A673 (cell line): ENCODE measurements at regions not wholly inside any gene's neighbourhood (a gene's known extent, or its start where the extent isn't known, plus 50 kb on each side); places are given as distances from the start of the nearest gene placed in this dataset.

Source experiments
- EZH2 ChIP-seq: fragments of 200-600 bp; sonication (generic); IDR thresholded peaks from 2 replicates; pipeline ENCODE4 v1.6.1; 2017; ENCODE audit warnings: borderline replicate concordance, low read depth, mild to moderate bottlenecking, mixed read lengths, antibody characterized with exemption, low read length; ENCODE audit not compliant: poor library complexity, severe bottlenecking
- TF ChIP-seq, protein P1 (sequence below): fragments of 300-800, 200-600 bp; sonication (generic); conservative IDR thresholded peaks from 2 replicates; pipeline ENCODE4 v1.5.1; 2017; ENCODE audit warnings: low read depth, mild to moderate bottlenecking, antibody characterized with exemption, low read length, moderate library complexity, mixed read lengths

DNA sequence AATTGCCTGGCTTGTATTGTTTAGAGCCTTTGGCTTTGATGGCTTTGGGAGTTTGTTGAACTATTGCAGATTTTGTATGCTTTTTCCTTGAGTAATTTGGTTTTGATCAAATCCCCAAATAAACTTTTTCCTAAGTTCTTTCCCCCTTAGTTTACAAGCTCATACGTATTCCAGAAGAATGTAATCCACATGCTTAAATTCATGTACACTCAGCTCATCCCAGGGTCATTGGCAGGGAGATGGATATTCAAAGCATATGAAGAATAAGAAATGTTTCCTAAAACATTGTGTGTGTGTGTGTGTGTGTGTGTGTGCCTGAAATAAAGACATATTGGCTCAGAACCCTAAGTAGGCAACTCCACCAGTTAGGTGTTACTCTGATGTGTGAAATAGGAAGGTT lies 89.4 kb downstream of the TMEM30B start:
- TF ChIP-seq, protein P1, sequence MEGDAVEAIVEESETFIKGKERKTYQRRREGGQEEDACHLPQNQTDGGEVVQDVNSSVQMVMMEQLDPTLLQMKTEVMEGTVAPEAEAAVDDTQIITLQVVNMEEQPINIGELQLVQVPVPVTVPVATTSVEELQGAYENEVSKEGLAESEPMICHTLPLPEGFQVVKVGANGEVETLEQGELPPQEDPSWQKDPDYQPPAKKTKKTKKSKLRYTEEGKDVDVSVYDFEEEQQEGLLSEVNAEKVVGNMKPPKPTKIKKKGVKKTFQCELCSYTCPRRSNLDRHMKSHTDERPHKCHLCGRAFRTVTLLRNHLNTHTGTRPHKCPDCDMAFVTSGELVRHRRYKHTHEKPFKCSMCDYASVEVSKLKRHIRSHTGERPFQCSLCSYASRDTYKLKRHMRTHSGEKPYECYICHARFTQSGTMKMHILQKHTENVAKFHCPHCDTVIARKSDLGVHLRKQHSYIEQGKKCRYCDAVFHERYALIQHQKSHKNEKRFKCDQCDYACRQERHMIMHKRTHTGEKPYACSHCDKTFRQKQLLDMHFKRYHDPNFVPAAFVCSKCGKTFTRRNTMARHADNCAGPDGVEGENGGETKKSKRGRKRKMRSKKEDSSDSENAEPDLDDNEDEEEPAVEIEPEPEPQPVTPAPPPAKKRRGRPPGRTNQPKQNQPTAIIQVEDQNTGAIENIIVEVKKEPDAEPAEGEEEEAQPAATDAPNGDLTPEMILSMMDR = no peak
- TF ChIP-seq EZH2 = no peak
